ENCODE measurements at regions not wholly inside any gene's neighbourhood (a gene's known extent, or its start where the extent isn't known, plus 50 kb on each side); places are given as distances from the start of the nearest gene placed in this dataset.

GRCh38 chr4:32158961-32159360 is 1438.8 kb downstream of the PCDH7 start:
- no peak for DNase-seq (ENCODE audit: low spot score)

GRCh38 chr4:32161392-32161791 is 1441.2 kb downstream of the PCDH7 start:
- no peak for DNase-seq (ENCODE audit: low spot score)

GRCh38 chr4:32163125-32163524 is 1443.0 kb downstream of the PCDH7 start:
- no peak for DNase-seq (ENCODE audit: low spot score)

GRCh38 chr4:32169841-32170240 is 1449.7 kb downstream of the PCDH7 start:
- no peak for DNase-seq (ENCODE audit: low spot score)

GRCh38 chr4:32172086-32172485 is 1451.9 kb downstream of the PCDH7 start:
- no peak for DNase-seq (ENCODE audit: low spot score)

- no peak for DNase-seq (ENCODE audit: low spot score)
Measured at GRCh38 chr4:32172761-32173160, 1452.6 kb downstream of the PCDH7 start.

- DNase-seq (ENCODE audit: low spot score), result no peak
Measured at GRCh38 chr4:32180086-32180485, 1459.9 kb downstream of the PCDH7 start.

GRCh38 chr4:32184186-32184585 is 1464.0 kb downstream of the PCDH7 start:
- DNase-seq (ENCODE audit: low spot score), result no peak

GRCh38 chr4:32189130-32189529 is 1469.0 kb downstream of the PCDH7 start:
- no peak for DNase-seq (ENCODE audit: low spot score)

- DNase-seq (ENCODE audit: low spot score), result no peak
Measured at GRCh38 chr4:32189788-32190187, 1469.6 kb downstream of the PCDH7 start.

- DNase-seq (ENCODE audit: low spot score), result no peak
Measured at GRCh38 chr4:32191961-32192360, 1471.8 kb downstream of the PCDH7 start.

GRCh38 chr4:32192363-32192762 is 1472.2 kb downstream of the PCDH7 start:
- no peak for DNase-seq (ENCODE audit: low spot score)

GRCh38 chr4:32192991-32193390 is 1472.8 kb downstream of the PCDH7 start:
- DNase-seq (ENCODE audit: low spot score), result no peak

- DNase-seq (ENCODE audit: low spot score), result no peak
Measured at GRCh38 chr4:32196950-32197688, 1477.0 kb downstream of the PCDH7 start.

- DNase-seq (ENCODE audit: low spot score), result no peak
Measured at GRCh38 chr4:32199639-32200038, 1479.5 kb downstream of the PCDH7 start.

GRCh38 chr4:32203340-32203739 is 1483.2 kb downstream of the PCDH7 start:
- no peak for DNase-seq (ENCODE audit: low spot score)

GRCh38 chr4:32206756-32207155 is 1486.6 kb downstream of the PCDH7 start:
- no peak for DNase-seq (ENCODE audit: low spot score)

GRCh38 chr4:32207456-32207855 is 1487.3 kb downstream of the PCDH7 start:
- no peak for DNase-seq (ENCODE audit: low spot score)

- no peak for DNase-seq (ENCODE audit: low spot score)
Measured at GRCh38 chr4:32215277-32215676, 1495.1 kb downstream of the PCDH7 start.

- no peak for DNase-seq (ENCODE audit: low spot score)
Measured at GRCh38 chr4:32216502-32216901, 1496.3 kb downstream of the PCDH7 start.

- DNase-seq (ENCODE audit: low spot score), result no peak
Measured at GRCh38 chr4:32219306-32220075, 1499.3 kb downstream of the PCDH7 start.

- no peak for DNase-seq (ENCODE audit: low spot score)
Measured at GRCh38 chr4:32226204-32226603, 1506.0 kb downstream of the PCDH7 start.

GRCh38 chr4:32226733-32227132 is 1506.6 kb downstream of the PCDH7 start:
- DNase-seq (ENCODE audit: low spot score), result no peak

- DNase-seq (ENCODE audit: low spot score), result no peak
Measured at GRCh38 chr4:32243926-32244325, 1523.8 kb downstream of the PCDH7 start.
